Endothelial cell of umbilical vein (primary cell): ENCODE measurements at regions not wholly inside any gene's neighbourhood (a gene's known extent, or its start where the extent isn't known, plus 50 kb on each side); places are given as distances from the start of the nearest gene placed in this dataset.

Source experiments
- POLR2A ChIP-seq: IDR thresholded peaks from 2 replicates; pipeline ENCODE4 v1.6.1; 2012; ENCODE audit warnings: low read depth, mild to moderate bottlenecking, control low read depth, low read length
- TF ChIP-seq, protein P1 (sequence below), 2 donors: IDR thresholded peaks; 1 replicate in 1 of 2; 2 replicates in 1 of 2; pipeline ENCODE4 v1.5.1; 2011; ENCODE audit warnings: low read length in 2 of 2, mild to moderate bottlenecking in 2 of 2, moderate library complexity in 2 of 2, control low read depth in 1 of 2, inconsistent platforms in 1 of 2, low read depth in 1 of 2; ENCODE audit not compliant: insufficient read depth in 1 of 2; ENCODE audit errors: extremely low read depth in 1 of 2

DNA sequence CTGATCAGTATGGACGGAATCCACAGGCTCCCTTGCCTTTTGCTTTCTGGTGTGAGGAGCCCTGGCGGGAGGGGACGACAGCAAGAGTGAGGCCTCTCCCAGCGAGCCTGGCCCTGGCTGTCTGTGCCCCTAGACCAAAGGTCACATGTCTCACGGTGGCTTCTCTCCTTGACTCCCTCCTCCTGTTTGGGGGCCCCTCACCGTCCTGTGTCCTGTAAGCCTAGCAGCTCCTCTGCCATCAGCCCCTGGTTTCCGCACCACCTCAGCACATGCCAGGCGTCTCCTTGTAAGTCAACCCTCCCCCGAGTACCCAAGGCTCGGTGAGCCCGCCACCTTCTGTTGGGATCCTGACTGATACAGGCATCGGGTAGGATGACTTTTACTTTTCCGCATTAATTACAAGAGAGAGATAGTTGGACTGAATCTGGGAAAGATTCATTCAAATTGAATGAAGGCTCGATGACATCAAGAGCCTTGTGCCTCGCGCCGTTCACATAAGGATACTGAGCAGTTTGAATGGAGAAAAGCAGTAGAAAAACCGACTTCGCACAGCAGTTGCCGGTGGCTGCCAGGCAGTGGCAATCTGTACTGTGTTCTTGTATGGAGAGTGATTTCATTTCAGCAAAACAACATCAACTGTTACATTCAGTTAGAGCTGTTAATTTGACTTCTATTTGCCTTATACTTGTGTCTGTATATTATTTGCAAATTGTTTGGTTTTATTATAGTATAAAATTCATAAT lies 119.8 kb downstream of the XRCC2 start:
- TF ChIP-seq POLR2A = no peak
- TF ChIP-seq, protein P1, sequence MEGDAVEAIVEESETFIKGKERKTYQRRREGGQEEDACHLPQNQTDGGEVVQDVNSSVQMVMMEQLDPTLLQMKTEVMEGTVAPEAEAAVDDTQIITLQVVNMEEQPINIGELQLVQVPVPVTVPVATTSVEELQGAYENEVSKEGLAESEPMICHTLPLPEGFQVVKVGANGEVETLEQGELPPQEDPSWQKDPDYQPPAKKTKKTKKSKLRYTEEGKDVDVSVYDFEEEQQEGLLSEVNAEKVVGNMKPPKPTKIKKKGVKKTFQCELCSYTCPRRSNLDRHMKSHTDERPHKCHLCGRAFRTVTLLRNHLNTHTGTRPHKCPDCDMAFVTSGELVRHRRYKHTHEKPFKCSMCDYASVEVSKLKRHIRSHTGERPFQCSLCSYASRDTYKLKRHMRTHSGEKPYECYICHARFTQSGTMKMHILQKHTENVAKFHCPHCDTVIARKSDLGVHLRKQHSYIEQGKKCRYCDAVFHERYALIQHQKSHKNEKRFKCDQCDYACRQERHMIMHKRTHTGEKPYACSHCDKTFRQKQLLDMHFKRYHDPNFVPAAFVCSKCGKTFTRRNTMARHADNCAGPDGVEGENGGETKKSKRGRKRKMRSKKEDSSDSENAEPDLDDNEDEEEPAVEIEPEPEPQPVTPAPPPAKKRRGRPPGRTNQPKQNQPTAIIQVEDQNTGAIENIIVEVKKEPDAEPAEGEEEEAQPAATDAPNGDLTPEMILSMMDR (IDR thresholded peaks at IDR 0.05; ENCODE audit: extremely low read depth in 1 of 2, insufficient read depth in 1 of 2, low read depth in 1 of 2, low read length in 2 of 2) = no peak
